ENCODE measurements at regions not wholly inside any gene's neighbourhood (a gene's known extent, or its start where the extent isn't known, plus 50 kb on each side); places are given as distances from the start of the nearest gene placed in this dataset.

GRCh38 chr1:34306568-34306967 lies 129.9 kb downstream of the C1orf94 start:
- RAD21 ChIA-PET (ENCODE audit: low non-redundant PET in 1 of 2, low total read pairs in 2 of 2, uncharacterized antibody in 2 of 2, unreplicated experiment in 2 of 2) = no interaction called here
- Histone ChIP-seq H3K4me3 (replicated peaks in 1 of 2; ENCODE audit: low read depth in 1 of 2, low read length in 2 of 2) (no peak overlapping the region), H3K27ac (ENCODE audit: low read depth, low read length) (no peak overlapping the region), H3K9me2 (ENCODE audit: insufficient read depth) (no peaks in the 10 kb centered on the region), H3K4me1 (ENCODE audit: control insufficient read depth in 1 of 2, insufficient read depth in 2 of 2, low read length in 2 of 2) (no peaks in the 10 kb centered on the region), H2AFZ (ENCODE audit: low read depth, low read length, poor library complexity, severe bottlenecking) (no peak overlapping the region), H3K27me3 (ENCODE audit: insufficient read depth, low read length) (no peaks in the 10 kb centered on the region), H3K9ac (ENCODE audit: low read length) (no peak overlapping the region), H3K4me2 (ENCODE audit: low read length) (no peak overlapping the region), H3K79me2 (ENCODE audit: insufficient read depth, low read length) (no peaks in the 10 kb centered on the region), H3K9me3 (ENCODE audit: control insufficient read depth in 1 of 2, insufficient read depth in 1 of 2, low read depth in 1 of 2, low read length in 2 of 2) (0 out of 4 replicates have a peak, but pooled peaks cover 0 to 4% of the 10 kb centered on the region in 2 experiments), H3K36me3 (ENCODE audit: control insufficient read depth in 1 of 2, insufficient read depth in 2 of 2, low read length in 2 of 2) (no peaks in the 10 kb centered on the region), H4K20me1 (ENCODE audit: insufficient read depth) (no peaks in the 10 kb centered on the region)
- CTCF ChIA-PET = no interaction called here
- POLR2A ChIA-PET = no interaction called here
- BruUV-seq (replicated peaks) = no TSS peak
- no peak for ATAC-seq
- TF ChIP-seq POLR2AphosphoS5 (IDR thresholded peaks at IDR 0.05; ENCODE audit: low read depth, low read length) (no peak), CEBPB (IDR thresholded peaks at IDR 0.05; ENCODE audit: low read depth) (no peak), FOSL1 (IDR thresholded peaks at IDR 0.05; ENCODE audit: low read depth) (no peak), YY1 (IDR thresholded peaks at IDR 0.05; ENCODE audit: extremely low read depth, insufficient replicate concordance, low read depth, low read length) (no peak), SIN3A (IDR thresholded peaks at IDR 0.05; ENCODE audit: low read depth) (no peak), ELF1 (IDR thresholded peaks at IDR 0.05; ENCODE audit: borderline replicate concordance, low read depth) (no peak)
- TF ChIP-seq, protein P1, sequence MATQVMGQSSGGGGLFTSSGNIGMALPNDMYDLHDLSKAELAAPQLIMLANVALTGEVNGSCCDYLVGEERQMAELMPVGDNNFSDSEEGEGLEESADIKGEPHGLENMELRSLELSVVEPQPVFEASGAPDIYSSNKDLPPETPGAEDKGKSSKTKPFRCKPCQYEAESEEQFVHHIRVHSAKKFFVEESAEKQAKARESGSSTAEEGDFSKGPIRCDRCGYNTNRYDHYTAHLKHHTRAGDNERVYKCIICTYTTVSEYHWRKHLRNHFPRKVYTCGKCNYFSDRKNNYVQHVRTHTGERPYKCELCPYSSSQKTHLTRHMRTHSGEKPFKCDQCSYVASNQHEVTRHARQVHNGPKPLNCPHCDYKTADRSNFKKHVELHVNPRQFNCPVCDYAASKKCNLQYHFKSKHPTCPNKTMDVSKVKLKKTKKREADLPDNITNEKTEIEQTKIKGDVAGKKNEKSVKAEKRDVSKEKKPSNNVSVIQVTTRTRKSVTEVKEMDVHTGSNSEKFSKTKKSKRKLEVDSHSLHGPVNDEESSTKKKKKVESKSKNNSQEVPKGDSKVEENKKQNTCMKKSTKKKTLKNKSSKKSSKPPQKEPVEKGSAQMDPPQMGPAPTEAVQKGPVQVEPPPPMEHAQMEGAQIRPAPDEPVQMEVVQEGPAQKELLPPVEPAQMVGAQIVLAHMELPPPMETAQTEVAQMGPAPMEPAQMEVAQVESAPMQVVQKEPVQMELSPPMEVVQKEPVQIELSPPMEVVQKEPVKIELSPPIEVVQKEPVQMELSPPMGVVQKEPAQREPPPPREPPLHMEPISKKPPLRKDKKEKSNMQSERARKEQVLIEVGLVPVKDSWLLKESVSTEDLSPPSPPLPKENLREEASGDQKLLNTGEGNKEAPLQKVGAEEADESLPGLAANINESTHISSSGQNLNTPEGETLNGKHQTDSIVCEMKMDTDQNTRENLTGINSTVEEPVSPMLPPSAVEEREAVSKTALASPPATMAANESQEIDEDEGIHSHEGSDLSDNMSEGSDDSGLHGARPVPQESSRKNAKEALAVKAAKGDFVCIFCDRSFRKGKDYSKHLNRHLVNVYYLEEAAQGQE (IDR thresholded peaks at IDR 0.05; ENCODE audit: low read depth) = no peak
- intact Hi-C loops (cut with micrococcal nuclease) = no loop called here
- no peak for DNase-seq (ENCODE audit: low read depth, low spot score)

DNA sequence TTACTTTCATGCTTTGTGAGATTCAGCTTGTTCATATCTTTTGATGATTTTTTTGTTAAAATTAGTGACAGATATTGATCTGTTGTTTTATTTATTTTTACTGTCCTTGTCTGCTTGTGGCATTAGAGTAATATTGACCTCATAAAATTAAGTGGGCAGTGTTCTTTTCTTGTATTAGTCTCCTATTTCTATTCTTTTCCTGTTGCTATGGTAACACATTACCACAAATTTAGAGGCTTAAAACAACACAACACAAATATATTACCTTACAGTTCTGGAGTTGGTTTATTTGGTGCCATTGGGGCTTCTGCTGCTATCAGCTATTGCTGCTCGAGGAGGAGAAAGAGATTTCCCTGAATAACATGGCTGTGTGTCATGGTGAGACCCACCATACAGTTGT lies 135.7 kb downstream of the C1orf94 start:
- Histone ChIP-seq H4K20me1 (ENCODE audit: insufficient read depth) (no peaks in the 10 kb centered on the region), H3K79me2 (ENCODE audit: insufficient read depth, low read length) (no peaks in the 10 kb centered on the region), H3K9me3 (ENCODE audit: control insufficient read depth in 1 of 2, insufficient read depth in 1 of 2, low read depth in 1 of 2, low read length in 2 of 2) (no peaks in the 10 kb centered on the region), H3K4me2 (ENCODE audit: low read length) (no peak overlapping the region), H3K4me3 (replicated peaks in 1 of 2; ENCODE audit: low read depth in 1 of 2, low read length in 2 of 2) (no peak overlapping the region), H3K9me2 (ENCODE audit: insufficient read depth) (no peaks in the 10 kb centered on the region), H2AFZ (ENCODE audit: low read depth, low read length, poor library complexity, severe bottlenecking) (no peak overlapping the region), H3K27me3 (ENCODE audit: insufficient read depth, low read length) (no peaks in the 10 kb centered on the region), H3K9ac (ENCODE audit: low read length) (no peak overlapping the region), H3K36me3 (ENCODE audit: control insufficient read depth in 1 of 2, insufficient read depth in 2 of 2, low read length in 2 of 2) (no peaks in the 10 kb centered on the region), H3K4me1 (ENCODE audit: control insufficient read depth in 1 of 2, insufficient read depth in 2 of 2, low read length in 2 of 2) (no peaks in the 10 kb centered on the region), H3K27ac (ENCODE audit: low read depth, low read length) (no peak overlapping the region)
- intact Hi-C loops (cut with micrococcal nuclease) = no loop called here
- ATAC-seq (no peak), DNase-seq (ENCODE audit: low read depth, low spot score) (no peak)
- CTCF ChIA-PET = no interaction called here
- TF ChIP-seq MAX (IDR thresholded peaks at IDR 0.05) (no peak), POLR2AphosphoS5 (IDR thresholded peaks at IDR 0.05; ENCODE audit: low read depth, low read length) (no peak), ZFX (IDR thresholded peaks at IDR 0.05) (no peak), SIN3A (IDR thresholded peaks at IDR 0.05; ENCODE audit: low read depth) (no peak), EZH2phosphoT487 (IDR thresholded peaks at IDR 0.05; ENCODE audit: borderline replicate concordance) (no peak), EZH2 (IDR thresholded peaks at IDR 0.05) (no peak), CBX3 (IDR thresholded peaks at IDR 0.05; ENCODE audit: low read depth) (no peak), ELF1 (IDR thresholded peaks at IDR 0.05; ENCODE audit: borderline replicate concordance, low read depth) (no peak), ZNF274 (IDR thresholded peaks at IDR 0.05; ENCODE audit: low read depth, low read length) (no peak), JUND (IDR thresholded peaks at IDR 0.05) (no peak), POLR2A (IDR thresholded peaks at IDR 0.05; ENCODE audit: borderline replicate concordance, extremely low read depth, insufficient read depth, insufficient read length) (no peak)
- TF ChIP-seq, protein P2, sequence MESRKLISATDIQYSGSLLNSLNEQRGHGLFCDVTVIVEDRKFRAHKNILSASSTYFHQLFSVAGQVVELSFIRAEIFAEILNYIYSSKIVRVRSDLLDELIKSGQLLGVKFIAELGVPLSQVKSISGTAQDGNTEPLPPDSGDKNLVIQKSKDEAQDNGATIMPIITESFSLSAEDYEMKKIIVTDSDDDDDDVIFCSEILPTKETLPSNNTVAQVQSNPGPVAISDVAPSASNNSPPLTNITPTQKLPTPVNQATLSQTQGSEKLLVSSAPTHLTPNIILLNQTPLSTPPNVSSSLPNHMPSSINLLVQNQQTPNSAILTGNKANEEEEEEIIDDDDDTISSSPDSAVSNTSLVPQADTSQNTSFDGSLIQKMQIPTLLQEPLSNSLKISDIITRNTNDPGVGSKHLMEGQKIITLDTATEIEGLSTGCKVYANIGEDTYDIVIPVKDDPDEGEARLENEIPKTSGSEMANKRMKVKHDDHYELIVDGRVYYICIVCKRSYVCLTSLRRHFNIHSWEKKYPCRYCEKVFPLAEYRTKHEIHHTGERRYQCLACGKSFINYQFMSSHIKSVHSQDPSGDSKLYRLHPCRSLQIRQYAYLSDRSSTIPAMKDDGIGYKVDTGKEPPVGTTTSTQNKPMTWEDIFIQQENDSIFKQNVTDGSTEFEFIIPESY (IDR thresholded peaks at IDR 0.05; ENCODE audit: extremely low read depth, insufficient replicate concordance, low read length) = no peak
- BruUV-seq (replicated peaks) = no TSS peak
- POLR2A ChIA-PET = no interaction called here
- RAD21 ChIA-PET (ENCODE audit: low non-redundant PET in 1 of 2, low total read pairs in 2 of 2, uncharacterized antibody in 2 of 2, unreplicated experiment in 2 of 2) = no interaction called here

Measured in HCT116 (cell line).